Activated T-cell treated with anti-CD3 and anti-CD28 coated beads, Interleukin-2, amount 50 U/mL, for 24 hours (primary cell): ENCODE measurements at regions not wholly inside any gene's neighbourhood (a gene's known extent, or its start where the extent isn't known, plus 50 kb on each side); places are given as distances from the start of the nearest gene placed in this dataset.

Experiments used
- DNase-seq: peaks from one replicate; pipeline ENCODE4 v3.0.0-alpha.2; 2020
- H3K27ac Mint-ChIP-seq: 2 replicates; pipeline ENCODE4 v1.8.0; 2020; ENCODE audit warnings: mild to moderate bottlenecking, mixed read lengths
- H3K27me3 Mint-ChIP-seq: 2 replicates; pipeline ENCODE4 v1.8.0; 2020; ENCODE audit warnings: mixed read lengths
- H3K36me3 Mint-ChIP-seq: 2 replicates; pipeline ENCODE4 v1.8.0; 2020; ENCODE audit warnings: low read depth, mixed read lengths
- H3K4me1 Mint-ChIP-seq: 2 replicates; pipeline ENCODE4 v1.8.0; 2020; ENCODE audit warnings: low read depth, mixed read lengths
- H3K4me3 Mint-ChIP-seq: 2 replicates; pipeline ENCODE4 v1.8.0; 2020; ENCODE audit warnings: mild to moderate bottlenecking, moderate library complexity, mixed read lengths
- H3K9me3 Mint-ChIP-seq: 2 replicates; pipeline ENCODE4 v1.8.0; 2020; ENCODE audit warnings: mixed read lengths

DNA sequence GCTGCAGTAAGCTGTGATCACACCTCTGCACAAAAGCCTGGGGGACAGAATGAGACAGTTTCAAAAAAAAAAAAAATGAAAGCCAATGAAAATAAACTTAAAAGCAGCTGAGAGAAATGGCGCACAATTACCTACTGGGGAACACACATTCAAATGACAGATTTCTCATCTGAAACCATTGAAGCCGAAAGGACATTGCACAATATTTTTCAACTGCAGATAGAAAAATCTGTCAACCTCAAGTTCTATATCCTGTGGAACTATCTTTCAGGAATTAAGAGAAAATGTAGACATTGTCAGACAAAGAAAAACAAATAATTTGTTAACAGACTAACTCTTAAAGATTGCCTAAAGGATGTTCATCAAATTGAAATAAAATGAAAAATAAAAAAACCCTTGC lies 442.8 kb downstream of the MATN1 start:
- Mint-ChIP-seq H3K36me3 (no peaks in the 10 kb centered on the region), H3K4me3 (no peak overlapping the region), H3K27ac (no peak overlapping the region), H3K4me1 (peaks cover 16% of the 10 kb centered on the region), H3K9me3 (no peaks in the 10 kb centered on the region), H3K27me3 (peaks cover 4% of the 10 kb centered on the region)
- no peak for DNase-seq

DNA sequence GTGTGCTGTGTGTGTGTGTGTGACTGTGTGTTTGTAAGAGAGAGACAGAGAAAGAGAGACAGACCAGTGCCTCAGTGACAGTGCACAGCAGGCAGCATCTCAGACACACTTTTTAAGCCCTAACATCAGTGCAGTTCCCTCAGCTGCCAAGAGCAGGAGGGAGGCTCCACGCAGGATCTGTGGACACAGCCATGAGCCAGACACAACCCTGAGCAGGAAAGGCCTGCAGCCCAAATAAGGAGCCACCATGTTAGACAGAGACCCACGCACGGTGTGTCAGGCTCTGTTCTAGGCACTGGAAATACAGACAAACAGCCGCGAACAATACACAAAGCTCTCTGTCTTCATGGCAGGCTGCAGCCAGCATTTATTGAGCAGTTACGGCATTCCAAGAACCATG lies 445.5 kb downstream of the MATN1 start:
- Mint-ChIP-seq H3K9me3 (no peaks in the 10 kb centered on the region), H3K27me3 (peaks cover 6% of the 10 kb centered on the region), H3K27ac (no peak overlapping the region), H3K36me3 (no peaks in the 10 kb centered on the region), H3K4me3 (no peak overlapping the region), H3K4me1 (peaks cover 9% of the 10 kb centered on the region)
- no peak for DNase-seq

DNA sequence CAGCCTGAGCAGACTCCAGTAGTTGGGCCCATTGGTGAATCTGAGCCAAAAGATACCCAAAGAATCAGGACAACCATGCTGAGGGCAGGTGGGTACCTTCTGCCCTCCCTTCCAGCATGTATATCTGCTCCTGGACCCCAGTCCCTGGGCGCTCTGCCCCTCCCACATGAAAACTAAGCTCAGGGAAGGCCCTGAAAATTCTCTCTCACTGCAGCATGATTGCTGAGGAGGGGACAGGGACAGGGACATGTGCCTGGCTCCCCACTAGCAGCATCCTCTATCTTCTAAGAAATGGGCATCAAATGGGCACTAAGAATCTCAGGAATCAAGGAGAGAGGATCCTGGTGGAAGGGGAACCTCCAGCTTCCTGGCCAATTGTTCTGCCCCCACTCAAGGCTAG lies 446.0 kb downstream of the MATN1 start:
- Mint-ChIP-seq H3K27me3 (peaks cover 7% of the 10 kb centered on the region), H3K4me1 (peaks cover 5% of the 10 kb centered on the region), H3K27ac (no peak overlapping the region), H3K4me3 (no peak overlapping the region), H3K36me3 (no peaks in the 10 kb centered on the region), H3K9me3 (no peaks in the 10 kb centered on the region)
- no peak for DNase-seq

DNA sequence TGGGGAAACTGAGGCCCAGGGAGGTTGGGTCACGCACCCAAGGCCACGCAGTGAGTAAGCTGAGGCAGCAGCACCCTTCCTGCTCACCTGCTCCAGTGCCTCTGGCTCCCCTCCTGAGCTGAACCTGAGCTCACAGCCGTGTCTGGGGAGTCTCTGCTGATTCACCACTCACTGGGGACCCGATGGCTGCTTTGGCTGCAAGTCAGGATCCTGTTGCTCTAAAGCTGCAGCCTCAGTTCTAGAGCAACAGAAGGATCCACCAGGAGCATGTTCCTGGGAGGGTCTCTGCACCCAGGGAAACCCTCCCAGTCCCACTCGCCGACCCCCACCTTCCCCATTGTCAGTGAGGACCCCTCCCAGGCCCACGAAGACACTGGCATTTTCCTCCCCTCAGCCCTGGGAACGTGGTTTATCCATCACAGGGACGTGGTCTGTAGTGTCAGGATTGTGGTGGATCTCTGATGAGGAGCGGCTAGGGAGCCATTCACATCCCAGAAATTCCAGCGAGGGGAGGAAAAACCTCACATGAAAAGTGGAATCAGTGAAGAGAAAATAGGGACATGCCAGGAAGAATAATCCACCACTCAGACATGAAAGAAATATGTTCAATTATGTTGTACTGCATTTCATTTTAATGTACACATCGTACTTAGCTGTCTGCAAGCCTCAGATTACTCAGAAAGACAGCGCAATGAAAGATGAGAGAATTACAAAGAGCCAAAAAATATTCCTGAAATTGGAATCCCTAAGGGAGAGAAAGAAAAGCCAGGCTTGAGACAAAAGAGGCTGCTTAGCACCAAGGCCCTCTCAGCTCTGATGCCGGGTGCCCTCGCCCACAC lies 447.2 kb downstream of the MATN1 start:
- no peak overlapping the region for H3K4me3 Mint-ChIP-seq
- DNase-seq, result no peak
- H3K4me1 Mint-ChIP-seq, result no peaks in the 10 kb centered on the region
- no peaks in the 10 kb centered on the region for H3K9me3 Mint-ChIP-seq
- H3K36me3 Mint-ChIP-seq, result no peaks in the 10 kb centered on the region
- peaks cover 10% of the 10 kb centered on the region for H3K27me3 Mint-ChIP-seq
- H3K27ac Mint-ChIP-seq, result no peak overlapping the region

DNA sequence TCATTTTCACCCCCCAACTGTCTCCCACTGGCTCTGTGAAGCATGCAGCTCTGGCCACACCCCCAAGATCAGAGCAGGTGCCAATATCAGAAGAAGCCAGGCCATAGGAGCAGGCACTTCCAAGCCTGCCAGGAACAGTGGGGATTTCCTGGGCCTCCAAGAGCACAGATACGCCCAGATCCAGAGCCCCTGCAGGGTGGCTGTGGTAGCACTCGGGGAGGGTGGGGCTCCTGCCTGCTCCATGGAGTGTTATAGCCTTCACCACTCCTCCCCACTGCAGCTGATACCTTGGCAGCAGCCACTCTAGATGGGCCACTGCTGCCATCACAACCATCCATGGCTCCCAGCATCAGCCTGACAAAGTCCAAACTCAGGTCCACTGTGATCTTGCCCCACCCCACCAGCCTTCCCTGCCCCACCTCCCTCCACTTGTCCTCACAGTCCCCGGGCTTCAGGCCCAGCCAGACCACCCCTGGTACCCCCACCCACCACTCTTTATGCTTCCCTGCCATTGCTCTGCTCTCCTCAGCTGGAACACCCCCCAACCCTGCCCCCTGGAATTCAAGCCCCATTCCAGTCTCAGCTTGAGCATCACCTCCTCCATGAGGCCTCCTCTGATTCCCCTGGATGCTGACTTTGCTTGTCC lies 448.3 kb downstream of the MATN1 start:
- Mint-ChIP-seq H3K4me3 (no peak overlapping the region), H3K36me3 (no peaks in the 10 kb centered on the region), H3K27ac (no peak overlapping the region), H3K9me3 (no peaks in the 10 kb centered on the region), H3K4me1 (no peaks in the 10 kb centered on the region), H3K27me3 (peaks cover 10% of the 10 kb centered on the region)
- DNase-seq, result no peak

DNA sequence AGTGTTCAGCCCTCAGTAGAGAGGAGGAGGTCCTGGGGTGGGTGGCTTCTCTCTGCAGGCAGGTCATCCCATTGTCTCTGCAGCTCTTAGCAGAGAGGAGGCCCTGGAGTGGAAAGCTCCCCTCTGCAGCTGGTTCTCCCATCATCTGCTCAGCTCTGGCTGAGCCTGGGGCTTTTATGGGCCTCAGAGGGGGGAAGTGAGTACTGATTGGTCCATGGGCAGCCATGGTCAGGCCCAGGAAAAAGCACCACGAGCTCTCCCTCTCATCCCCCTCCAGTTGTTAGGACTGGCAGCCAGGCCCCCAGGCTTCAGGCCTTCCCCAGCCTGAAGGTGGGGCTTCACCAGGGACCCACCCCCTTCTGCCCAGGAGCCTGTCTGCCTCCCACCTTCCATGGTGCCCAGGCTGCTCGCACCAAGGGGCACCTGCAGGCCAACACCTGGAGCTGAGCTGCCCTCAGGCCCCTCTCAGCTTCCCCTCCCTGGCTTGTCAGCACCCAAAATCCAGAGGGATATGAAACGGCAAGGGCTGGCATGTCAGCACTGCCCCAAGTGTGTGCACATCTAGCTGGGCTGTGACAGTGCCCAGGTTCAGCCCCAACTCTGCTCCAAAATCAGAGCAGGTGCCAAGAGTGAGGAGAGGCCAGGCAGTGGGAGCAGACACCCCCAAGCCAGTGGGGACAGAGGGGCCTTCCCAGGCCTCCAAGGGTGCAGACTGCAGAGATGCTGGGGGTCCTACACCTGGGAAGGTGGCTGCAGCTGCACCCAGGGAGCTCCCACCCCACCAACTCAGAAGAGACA lies 449.0 kb downstream of the MATN1 start:
- no peak for DNase-seq
- Mint-ChIP-seq H3K36me3 (no peaks in the 10 kb centered on the region), H3K27me3 (peaks cover 10% of the 10 kb centered on the region), H3K9me3 (no peaks in the 10 kb centered on the region), H3K4me1 (no peaks in the 10 kb centered on the region), H3K27ac (no peak overlapping the region), H3K4me3 (no peak overlapping the region)

DNA sequence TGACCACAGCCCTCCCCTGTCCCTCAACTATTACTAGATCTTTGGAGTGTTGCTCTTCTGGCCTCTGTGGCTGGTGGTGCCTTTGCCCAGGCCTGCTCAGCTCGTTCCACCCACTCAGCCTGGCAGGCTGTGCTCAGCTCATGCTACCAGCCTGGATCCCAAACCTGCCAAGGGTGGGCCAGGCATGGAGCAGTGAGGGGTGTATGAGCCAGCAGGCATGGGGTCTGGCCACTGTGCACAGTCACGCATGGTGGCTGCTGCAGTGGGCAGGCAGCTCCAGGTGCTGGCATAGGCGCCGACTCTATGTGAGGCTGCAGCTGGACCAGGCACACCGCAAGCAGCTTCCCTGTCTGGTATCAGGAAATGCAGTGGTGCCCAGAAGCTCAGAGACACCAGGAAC lies 449.9 kb downstream of the MATN1 start:
- peaks cover 16% of the 10 kb centered on the region for H3K27me3 Mint-ChIP-seq
- no peaks in the 10 kb centered on the region for H3K9me3 Mint-ChIP-seq
- no peaks in the 10 kb centered on the region for H3K4me1 Mint-ChIP-seq
- H3K27ac Mint-ChIP-seq, result no peak overlapping the region
- H3K4me3 Mint-ChIP-seq, result no peak overlapping the region
- DNase-seq, result no peak
- no peaks in the 10 kb centered on the region for H3K36me3 Mint-ChIP-seq

DNA sequence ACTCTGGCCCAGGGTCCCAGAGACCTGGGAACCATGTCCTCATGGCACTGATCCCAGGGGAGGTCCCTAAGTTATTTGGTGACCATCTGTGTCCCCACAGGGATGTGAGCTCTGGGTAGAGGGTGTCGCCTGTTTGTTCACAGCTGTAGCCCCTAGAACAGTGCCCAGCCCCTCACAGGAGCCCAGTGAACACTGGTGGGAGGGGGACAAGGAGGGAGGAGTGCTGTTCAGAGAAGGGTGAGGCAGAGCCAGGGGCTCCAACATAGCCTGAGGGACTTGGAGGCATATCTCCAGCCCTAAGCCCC lies 450.4 kb downstream of the MATN1 start:
- Mint-ChIP-seq H3K9me3 (no peaks in the 10 kb centered on the region), H3K4me1 (no peaks in the 10 kb centered on the region), H3K36me3 (no peaks in the 10 kb centered on the region), H3K27ac (no peak overlapping the region), H3K4me3 (no peak overlapping the region), H3K27me3 (peaks cover 19% of the 10 kb centered on the region)
- DNase-seq, result no peak

DNA sequence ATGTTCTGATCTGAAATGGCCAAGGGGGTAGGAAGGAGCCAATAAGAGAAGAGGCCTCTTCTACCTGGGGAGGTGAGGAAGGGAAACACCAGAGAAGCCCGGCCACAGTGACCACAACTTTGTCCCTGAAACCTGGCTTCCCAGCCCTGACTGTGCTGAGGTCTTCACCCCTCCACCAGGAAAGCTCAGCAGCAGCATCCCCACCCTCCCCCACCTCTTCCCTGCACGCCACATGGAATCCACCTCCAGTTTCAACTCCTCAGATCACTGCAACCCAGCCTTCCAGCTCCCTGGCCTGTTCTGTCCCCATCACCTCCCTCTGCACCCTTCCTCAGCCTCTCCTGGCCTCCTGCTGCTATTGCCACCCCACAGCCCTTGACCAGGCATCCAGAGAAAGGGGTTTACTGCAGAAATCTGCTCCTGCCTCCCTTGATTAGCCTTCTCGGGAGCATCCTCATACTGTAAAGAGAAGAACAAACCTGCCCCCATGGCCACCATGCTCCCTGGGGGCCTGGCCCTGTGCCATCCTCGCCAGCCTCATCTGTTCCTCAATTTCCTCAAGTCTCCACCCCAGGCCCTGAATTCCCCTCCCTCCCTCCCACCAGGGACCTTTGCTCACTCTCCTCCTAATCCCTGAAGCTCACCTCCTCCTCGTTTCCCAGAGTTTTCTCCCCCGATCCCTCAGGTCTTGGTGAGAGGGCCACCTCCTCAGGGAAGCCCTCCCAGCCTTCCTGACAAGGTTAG lies 450.9 kb downstream of the MATN1 start:
- H3K4me1 Mint-ChIP-seq, result no peaks in the 10 kb centered on the region
- DNase-seq, result no peak
- no peak overlapping the region for H3K27ac Mint-ChIP-seq
- H3K9me3 Mint-ChIP-seq, result no peaks in the 10 kb centered on the region
- H3K4me3 Mint-ChIP-seq, result no peak overlapping the region
- H3K36me3 Mint-ChIP-seq, result no peaks in the 10 kb centered on the region
- peaks cover 19% of the 10 kb centered on the region for H3K27me3 Mint-ChIP-seq

DNA sequence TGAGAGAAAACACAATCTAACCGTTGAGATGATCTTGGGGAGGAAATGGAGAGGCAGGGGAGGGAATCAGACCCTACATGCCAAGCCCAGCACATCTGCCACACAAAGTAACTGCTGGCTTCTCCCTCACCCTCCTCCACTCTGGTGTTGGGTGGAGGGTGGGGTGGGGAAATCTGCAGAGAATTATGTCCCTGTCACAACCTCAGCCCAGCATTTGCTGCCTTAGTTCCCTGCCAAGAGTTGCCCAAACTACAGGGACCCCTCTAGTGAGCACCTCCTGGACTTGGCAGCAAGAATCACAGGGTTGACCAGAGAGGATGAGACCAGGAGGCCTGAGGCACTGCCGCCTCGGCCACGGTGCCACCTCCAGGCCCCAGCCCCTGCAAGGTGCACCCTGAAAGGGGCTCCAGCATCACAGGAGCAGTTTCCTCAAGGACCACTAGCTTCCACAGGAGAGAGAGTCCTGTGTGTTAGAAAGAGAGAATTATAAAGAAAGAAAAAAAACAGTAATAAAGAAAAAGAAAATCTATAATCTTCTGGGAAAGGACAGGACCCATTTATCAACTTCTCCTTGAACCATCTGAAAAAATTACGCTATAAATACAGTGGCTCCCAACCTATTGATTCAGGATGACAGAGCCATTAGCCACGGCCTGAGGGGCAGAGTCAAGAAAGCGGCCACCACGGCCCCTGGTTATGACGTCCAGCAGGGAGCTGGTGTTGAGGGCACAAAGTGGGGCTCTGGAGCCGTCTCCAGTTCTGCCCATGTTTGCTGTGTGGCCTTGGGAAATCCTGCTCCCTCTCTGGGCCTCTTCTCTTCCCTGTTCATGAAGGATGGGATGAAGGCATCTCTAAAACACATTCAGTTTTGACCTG lies 451.7 kb downstream of the MATN1 start:
- no peaks in the 10 kb centered on the region for H3K4me1 Mint-ChIP-seq
- no peaks in the 10 kb centered on the region for H3K36me3 Mint-ChIP-seq
- no peak overlapping the region for H3K4me3 Mint-ChIP-seq
- no peaks in the 10 kb centered on the region for H3K9me3 Mint-ChIP-seq
- H3K27me3 Mint-ChIP-seq, result peaks cover 19% of the 10 kb centered on the region
- H3K27ac Mint-ChIP-seq, result no peak overlapping the region
- no peak for DNase-seq

DNA sequence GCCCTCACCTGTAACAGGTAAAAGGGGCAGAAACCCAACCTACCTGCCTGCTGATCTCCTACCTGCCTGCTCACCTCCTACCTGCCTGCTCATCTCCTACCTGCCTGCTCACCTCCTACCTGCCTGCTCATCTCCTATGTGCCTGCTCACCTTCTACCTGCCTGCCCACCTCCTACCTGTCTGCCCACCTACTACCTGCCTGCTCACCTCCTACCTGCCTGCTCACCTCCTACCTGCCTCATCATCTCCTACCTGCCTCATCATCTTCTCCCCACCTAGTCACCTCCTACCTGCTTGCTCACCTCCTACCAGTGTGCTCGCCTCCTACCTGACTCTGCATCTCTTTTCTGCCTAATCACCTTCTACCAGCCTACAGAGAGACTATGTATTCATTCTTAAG lies 452.9 kb downstream of the MATN1 start:
- DNase-seq, result no peak
- Mint-ChIP-seq H3K4me1 (no peaks in the 10 kb centered on the region), H3K4me3 (no peak overlapping the region), H3K27me3 (peaks cover 14% of the 10 kb centered on the region), H3K36me3 (no peaks in the 10 kb centered on the region), H3K27ac (no peak overlapping the region), H3K9me3 (no peaks in the 10 kb centered on the region)

DNA sequence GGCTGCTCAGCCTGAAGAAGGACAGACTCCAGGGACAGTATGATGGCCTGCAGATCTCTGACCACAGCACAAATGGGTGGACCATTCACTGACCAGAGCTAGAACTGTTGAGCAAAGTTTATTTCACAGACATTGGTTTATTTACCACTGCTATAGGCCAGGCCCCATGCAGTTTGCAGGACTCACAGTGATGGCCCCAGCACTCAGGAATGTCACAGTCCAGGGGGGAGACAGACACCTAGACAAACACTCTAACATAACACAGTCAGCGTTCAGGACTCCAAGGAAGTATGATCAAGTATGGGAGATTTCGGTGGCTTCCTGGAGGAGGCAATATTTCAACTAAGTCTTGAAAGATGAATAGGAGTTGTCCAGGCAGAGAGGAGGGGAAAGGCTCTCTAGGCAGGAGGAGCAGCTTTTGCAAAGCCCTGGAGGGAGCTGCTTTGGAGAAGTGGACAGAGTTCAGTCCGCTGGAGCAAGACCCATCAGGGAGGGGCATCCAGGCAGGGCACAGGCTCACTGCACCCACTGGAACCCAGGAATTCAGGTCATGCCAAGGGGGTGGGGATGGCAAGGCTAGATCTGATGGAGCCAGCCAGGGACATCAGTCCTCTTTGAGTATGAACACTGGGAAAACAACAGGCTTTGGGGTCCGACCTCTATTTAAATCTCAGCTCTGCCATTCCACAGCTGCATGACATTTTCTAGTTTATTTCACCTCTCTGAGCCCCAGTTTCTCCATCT lies 454.3 kb downstream of the MATN1 start:
- DNase-seq, result no peak
- Mint-ChIP-seq H3K36me3 (no peaks in the 10 kb centered on the region), H3K4me3 (no peak overlapping the region), H3K9me3 (no peaks in the 10 kb centered on the region), H3K27ac (no peak overlapping the region), H3K4me1 (no peaks in the 10 kb centered on the region), H3K27me3 (peaks cover 13% of the 10 kb centered on the region)

DNA sequence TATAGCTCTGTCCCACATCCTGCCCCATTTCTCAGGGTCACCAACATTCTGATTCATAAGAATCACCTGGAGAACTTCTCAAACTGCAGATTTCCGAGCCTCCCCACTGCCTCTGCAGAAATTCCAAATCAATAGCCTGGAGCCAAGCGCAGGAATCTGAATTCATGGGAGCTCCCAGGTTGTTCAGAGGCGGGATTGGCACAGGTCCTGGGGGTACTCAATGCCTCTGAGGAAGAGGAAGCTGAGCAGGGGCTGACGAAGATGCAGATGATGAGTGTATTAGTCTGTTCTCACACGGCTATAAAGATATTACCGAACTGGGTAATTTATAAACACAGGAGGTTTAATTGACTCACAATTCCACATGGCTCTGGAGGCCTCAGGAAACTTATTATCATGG lies 455.5 kb downstream of the MATN1 start:
- Mint-ChIP-seq H3K9me3 (no peaks in the 10 kb centered on the region), H3K27me3 (peaks cover 13% of the 10 kb centered on the region), H3K4me3 (no peak overlapping the region), H3K27ac (no peak overlapping the region), H3K36me3 (no peaks in the 10 kb centered on the region), H3K4me1 (no peaks in the 10 kb centered on the region)
- no peak for DNase-seq
